ENCODE measurements at regions not wholly inside any gene's neighbourhood (a gene's known extent, or its start where the extent isn't known, plus 50 kb on each side); places are given as distances from the start of the nearest gene placed in this dataset.

DNA sequence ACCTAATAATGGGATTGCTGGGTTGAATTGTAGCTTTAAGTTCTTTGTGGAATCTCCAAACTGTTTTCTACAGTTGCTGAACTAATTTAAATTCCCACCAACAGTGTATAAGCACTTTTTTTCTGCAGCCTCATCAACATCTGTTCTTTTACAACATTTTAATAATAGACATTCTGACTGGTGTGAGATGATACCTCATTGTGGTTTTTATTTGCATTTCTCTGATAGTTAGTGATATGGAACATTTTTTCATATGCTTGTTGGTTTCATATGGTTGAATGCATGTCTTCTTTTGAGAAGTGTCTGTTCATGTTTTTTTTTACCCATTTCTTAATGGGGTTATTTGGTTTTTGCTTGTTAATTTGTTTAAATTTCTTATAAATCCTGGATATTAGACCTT lies 1718.9 kb downstream of the C4orf33 start:
- TF ChIP-seq, protein P1, sequence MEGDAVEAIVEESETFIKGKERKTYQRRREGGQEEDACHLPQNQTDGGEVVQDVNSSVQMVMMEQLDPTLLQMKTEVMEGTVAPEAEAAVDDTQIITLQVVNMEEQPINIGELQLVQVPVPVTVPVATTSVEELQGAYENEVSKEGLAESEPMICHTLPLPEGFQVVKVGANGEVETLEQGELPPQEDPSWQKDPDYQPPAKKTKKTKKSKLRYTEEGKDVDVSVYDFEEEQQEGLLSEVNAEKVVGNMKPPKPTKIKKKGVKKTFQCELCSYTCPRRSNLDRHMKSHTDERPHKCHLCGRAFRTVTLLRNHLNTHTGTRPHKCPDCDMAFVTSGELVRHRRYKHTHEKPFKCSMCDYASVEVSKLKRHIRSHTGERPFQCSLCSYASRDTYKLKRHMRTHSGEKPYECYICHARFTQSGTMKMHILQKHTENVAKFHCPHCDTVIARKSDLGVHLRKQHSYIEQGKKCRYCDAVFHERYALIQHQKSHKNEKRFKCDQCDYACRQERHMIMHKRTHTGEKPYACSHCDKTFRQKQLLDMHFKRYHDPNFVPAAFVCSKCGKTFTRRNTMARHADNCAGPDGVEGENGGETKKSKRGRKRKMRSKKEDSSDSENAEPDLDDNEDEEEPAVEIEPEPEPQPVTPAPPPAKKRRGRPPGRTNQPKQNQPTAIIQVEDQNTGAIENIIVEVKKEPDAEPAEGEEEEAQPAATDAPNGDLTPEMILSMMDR (IDR thresholded peaks at IDR 0.05; ENCODE audit: insufficient read depth, low read length), result no peak
- no peak for DNase-seq (ENCODE audit: low read depth)
- H3K4me3 ChIP-seq (ENCODE audit: low read depth, low read length), result no peak overlapping the region

DNA sequence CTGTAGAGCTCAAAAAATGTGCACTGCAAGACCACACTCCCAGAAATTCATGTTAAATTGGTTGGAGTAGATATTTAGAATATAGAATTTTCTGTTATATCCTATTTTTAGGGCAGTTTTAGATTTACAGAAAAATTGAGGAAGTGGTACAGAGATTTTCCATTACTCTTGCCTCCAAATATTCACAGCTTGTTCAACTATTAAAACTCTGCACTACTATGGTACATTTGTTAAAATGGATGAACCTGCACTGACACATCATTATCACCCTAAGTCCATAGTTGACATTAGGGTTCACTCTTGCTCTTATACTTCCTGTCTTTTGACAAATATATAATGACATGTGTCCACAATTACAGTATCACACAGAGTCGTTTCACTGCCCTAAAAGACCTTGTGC lies 1724.5 kb downstream of the C4orf33 start:
- TF ChIP-seq, protein P1 (IDR thresholded peaks at IDR 0.05; ENCODE audit: insufficient read depth, low read length), result no peak
- no peak for DNase-seq (ENCODE audit: low read depth)
- H3K4me3 ChIP-seq (ENCODE audit: low read depth, low read length), result no peak overlapping the region

DNA sequence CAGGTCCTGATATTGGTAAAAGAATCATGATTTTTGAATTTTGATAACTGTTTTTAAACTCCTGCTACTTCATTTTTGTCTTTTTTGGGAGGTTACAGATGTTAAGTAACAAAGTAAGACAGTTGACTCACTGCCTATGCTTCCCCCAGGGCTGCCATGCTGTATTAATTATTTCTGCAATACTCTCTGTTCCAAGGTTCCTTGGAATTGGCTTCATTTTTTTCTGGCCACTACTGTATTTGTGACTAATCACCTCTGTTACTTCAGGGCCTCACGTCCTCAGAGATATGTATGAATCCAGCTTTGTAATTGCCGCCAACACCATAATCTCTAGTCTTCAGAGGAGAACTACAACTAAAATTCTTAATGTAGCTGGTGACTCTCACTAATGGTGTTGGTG lies 1729.3 kb downstream of the C4orf33 start:
- TF ChIP-seq, protein P1 (IDR thresholded peaks at IDR 0.05; ENCODE audit: insufficient read depth, low read length), result no peak
- H3K4me3 ChIP-seq (ENCODE audit: low read depth, low read length), result no peak overlapping the region
- DNase-seq (ENCODE audit: low read depth), result peak; percentile 8

DNA sequence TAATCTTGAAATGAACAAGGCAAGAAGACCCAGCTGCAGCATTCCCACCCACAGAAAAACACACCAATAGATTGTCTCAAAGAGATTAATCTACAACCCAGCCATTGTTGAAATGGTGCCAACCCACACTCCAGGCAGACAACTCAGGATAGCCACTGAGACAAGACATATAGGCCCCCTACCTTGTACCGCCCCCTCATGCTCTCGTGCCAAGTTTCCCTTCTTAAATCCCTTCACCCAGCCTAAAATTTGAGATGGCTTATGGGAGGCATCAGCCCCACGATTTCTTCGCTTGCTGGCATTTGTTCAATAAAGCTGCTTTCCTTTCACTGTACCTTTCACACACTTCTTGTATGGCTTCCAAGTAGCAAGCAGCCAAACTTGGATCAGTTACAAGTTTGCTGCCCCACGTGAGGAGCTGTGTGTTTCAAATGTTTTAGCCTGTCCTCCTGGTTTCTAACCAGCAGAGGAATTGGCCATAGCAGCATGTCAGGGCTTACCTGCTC lies 1754.1 kb downstream of the C4orf33 start:
- TF ChIP-seq, protein P1 (IDR thresholded peaks at IDR 0.05; ENCODE audit: insufficient read depth, low read length), result no peak
- no peak overlapping the region for H3K4me3 ChIP-seq (ENCODE audit: low read depth, low read length)
- no peak for DNase-seq (ENCODE audit: low read depth)

DNA sequence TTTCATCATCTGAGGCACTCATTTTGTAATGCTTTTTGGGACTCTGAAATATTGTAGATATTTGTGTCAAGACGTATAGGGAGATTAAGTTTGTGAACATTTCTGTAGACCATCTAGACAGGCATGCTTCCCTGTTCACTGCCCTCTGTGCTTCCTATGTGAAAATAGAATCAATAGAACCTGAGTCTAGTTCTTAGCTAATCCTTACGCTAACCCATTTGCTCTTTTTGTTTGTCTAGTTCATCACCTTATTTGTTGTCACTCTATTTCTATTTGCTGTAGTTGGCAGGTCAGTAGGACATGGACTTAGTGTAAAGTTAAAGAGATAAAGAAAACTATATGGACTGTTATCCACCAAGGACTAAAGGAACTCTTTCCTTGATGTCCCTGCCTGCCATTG lies 1755.2 kb downstream of the C4orf33 start:
- DNase-seq (ENCODE audit: low read depth), result no peak
- H3K4me3 ChIP-seq (ENCODE audit: low read depth, low read length), result no peak overlapping the region
- TF ChIP-seq, protein P1 (IDR thresholded peaks at IDR 0.05; ENCODE audit: insufficient read depth, low read length), result no peak

DNA sequence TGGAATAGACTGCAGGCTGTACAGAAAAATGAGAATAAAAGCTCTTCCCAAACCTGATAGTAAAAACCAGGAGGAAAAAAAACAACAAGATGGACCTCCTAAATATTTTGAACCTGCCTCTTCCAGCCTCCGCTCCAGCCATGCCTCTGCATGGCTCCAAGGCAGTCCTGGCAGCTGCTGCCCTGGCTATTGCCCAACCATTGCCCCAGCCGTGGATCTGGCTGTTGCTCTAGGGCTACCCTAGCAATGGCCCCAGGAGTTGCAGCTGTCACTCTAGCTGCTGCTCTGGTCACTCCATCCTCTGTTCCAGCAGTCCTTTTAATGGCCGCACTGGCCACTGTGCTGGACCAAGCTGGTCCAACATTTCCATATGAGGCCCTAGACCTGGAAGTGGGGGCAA lies 1756.0 kb downstream of the C4orf33 start:
- TF ChIP-seq, protein P1 (IDR thresholded peaks at IDR 0.05; ENCODE audit: insufficient read depth, low read length), result no peak
- no peak for DNase-seq (ENCODE audit: low read depth)
- H3K4me3 ChIP-seq (ENCODE audit: low read depth, low read length), result no peak overlapping the region

DNA sequence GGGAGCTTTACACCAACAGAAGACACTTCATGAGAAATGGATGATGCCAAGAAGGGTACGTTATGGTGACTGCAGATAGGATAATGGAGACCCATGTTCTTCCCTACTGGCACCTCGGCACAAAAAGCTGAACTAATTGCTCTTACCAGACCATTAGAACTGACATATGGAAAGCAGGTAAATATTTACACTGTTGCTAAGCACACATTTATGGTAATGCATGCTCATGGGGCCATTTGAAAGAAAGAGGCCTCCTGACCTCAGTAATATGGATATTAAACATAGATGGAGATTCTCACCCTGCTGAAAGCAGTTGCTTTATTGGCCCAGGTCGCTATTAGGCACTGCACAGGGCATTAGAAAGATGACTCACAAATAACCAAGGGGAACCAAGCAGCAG lies 1759.6 kb downstream of the C4orf33 start:
- no peak for DNase-seq (ENCODE audit: low read depth)
- H3K4me3 ChIP-seq (ENCODE audit: low read depth, low read length), result no peak overlapping the region
- TF ChIP-seq, protein P1 (IDR thresholded peaks at IDR 0.05; ENCODE audit: insufficient read depth, low read length), result no peak
